GM23248 (cell line): ENCODE measurements at regions not wholly inside any gene's neighbourhood (a gene's known extent, or its start where the extent isn't known, plus 50 kb on each side); places are given as distances from the start of the nearest gene placed in this dataset.

Source experiments
- DNase-seq: peaks from one replicate; pipeline ENCODE4 v3.0.0-alpha.2; 2015
- H2AFZ ChIP-seq: fragments of 200-600 bp; sonication (generic); 2 replicates; pipeline ENCODE4 v1.6.1; 2016; ENCODE audit warnings: antibody characterized with exemption
- H3F3A ChIP-seq: fragments of 200-600 bp; sonication (generic); 2 replicates; pipeline ENCODE4 v1.6.1; 2016; ENCODE audit warnings: mild to moderate bottlenecking, antibody characterized with exemption, mixed run types; ENCODE audit not compliant: insufficient read depth
- H3K27ac ChIP-seq: fragments of 200-600 bp; sonication (generic); 2 replicates; pipeline ENCODE4 v1.5.1; 2016; ENCODE audit warnings: mild to moderate bottlenecking
- H3K27me3 ChIP-seq: fragments of 200-600 bp; sonication (generic); replicated peaks from 2 replicates; pipeline ENCODE4 v1.6.1; 2016; ENCODE audit warnings: mild to moderate bottlenecking; ENCODE audit not compliant: insufficient read depth
- H3K36me3 ChIP-seq: fragments of 200-600 bp; sonication (generic); 2 replicates; pipeline ENCODE4 v1.6.1; 2016; ENCODE audit warnings: low read depth, mild to moderate bottlenecking
- H3K4me1 ChIP-seq: fragments of 200-600 bp; sonication (generic); 2 replicates; pipeline ENCODE4 v1.6.1; 2016; ENCODE audit warnings: mild to moderate bottlenecking; ENCODE audit not compliant: insufficient read depth
- H3K4me2 ChIP-seq: fragments of 200-600 bp; sonication (generic); one replicate; pipeline ENCODE4 v1.6.1; 2016; ENCODE audit warnings: mild to moderate bottlenecking; ENCODE audit not compliant: unreplicated experiment
- H3K4me3 ChIP-seq: fragments of 200-600 bp; sonication (generic); 2 replicates; pipeline ENCODE4 v1.5.1; 2016; ENCODE audit warnings: mild to moderate bottlenecking
- H3K79me2 ChIP-seq: fragments of 200-600 bp; sonication (generic); 2 replicates; pipeline ENCODE4 v1.6.1; 2016; ENCODE audit warnings: mild to moderate bottlenecking; ENCODE audit not compliant: insufficient read depth
- H3K9ac ChIP-seq: fragments of 200-600 bp; sonication (generic); 2 replicates; pipeline ENCODE4 v1.6.1; 2016; ENCODE audit warnings: mild to moderate bottlenecking
- H3K9me2 ChIP-seq: fragments of 200-600 bp; sonication (generic); 2 replicates; pipeline ENCODE4 v1.6.1; 2016; ENCODE audit warnings: mixed run types, mild to moderate bottlenecking, moderate library complexity; ENCODE audit not compliant: insufficient read depth
- H3K9me3 ChIP-seq: fragments of 200-600 bp; sonication (generic); one replicate; pipeline ENCODE4 v1.6.1; 2017; ENCODE audit warnings: low read depth
- H4K20me1 ChIP-seq: fragments of 200-600 bp; sonication (generic); 2 replicates; pipeline ENCODE4 v1.6.0; 2016; ENCODE audit not compliant: insufficient read depth
- EZH2 ChIP-seq: fragments of 200-600 bp; sonication (generic); IDR thresholded peaks from 2 replicates; pipeline ENCODE4 v1.6.1; 2018; ENCODE audit warnings: antibody characterized with exemption, mild to moderate bottlenecking; ENCODE audit not compliant: insufficient read depth, poor library complexity, severe bottlenecking
- EZH2phosphoT487 ChIP-seq: fragments of 200-600 bp; sonication (generic); IDR thresholded peaks from 2 replicates; pipeline ENCODE4 v1.6.1; 2018; ENCODE audit warnings: antibody characterized with exemption, moderate library complexity, mild to moderate bottlenecking, low read depth; ENCODE audit not compliant: insufficient read depth
- WGBS, 2 experiments: methylation state at CpG; one replicate each; pipeline ENCODE4 v1.1.6; 2015 to 2017; ENCODE audit warnings: low lambda C conversion rate in 2 of 2, low coverage in 1 of 2; ENCODE audit errors: missing lambda C conversion rate in 2 of 2; 5-methylcytosine and 5-hydroxymethylcytosine counted together
- in situ Hi-C: fragments of 300-500 bp; cut with MboI; formaldehyde crosslinking; loops from 2 replicates; pipeline ENCODE4 v1.15.0; 2020

DNA sequence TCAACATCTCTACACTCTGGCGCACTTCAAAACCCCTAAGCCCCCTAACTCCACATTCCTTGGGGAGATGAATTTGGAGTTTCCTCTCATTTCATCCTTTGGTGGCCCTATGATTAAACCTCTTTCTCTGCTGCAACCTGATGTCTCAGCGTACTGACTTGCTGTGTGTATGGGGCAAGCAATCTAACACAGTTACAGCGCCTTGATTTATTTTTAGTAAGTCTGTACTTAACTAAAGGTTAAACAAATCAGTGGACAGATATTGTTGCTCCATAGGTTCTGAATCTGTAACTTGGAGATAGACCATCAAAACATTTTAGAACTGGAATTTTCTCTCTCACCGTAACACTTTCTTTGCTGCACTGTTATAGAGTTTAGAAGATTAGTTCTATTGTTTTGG lies 452.8 kb downstream of the IRX1 start:
- no peaks in the 10 kb centered on the region for H3K79me2 ChIP-seq
- H3K4me3 ChIP-seq: no peak overlapping the region
- H2AFZ ChIP-seq: no peak overlapping the region
- WGBS, 2 experiments: 56 to 60% methylated on average over 4 of the region's 4 CpGs
- TF ChIP-seq EZH2phosphoT487: no peak
- TF ChIP-seq EZH2: no peak
- H3K9me2 ChIP-seq: no peaks in the 10 kb centered on the region
- DNase-seq: no peak
- no peak overlapping the region for H3K4me2 ChIP-seq
- H3K36me3 ChIP-seq: no peaks in the 10 kb centered on the region
- no peaks in the 10 kb centered on the region for H3K9me3 ChIP-seq
- no peaks in the 10 kb centered on the region for H3K27me3 ChIP-seq
- in situ Hi-C loops: no loop called here
- H3F3A ChIP-seq: no peaks in the 10 kb centered on the region
- no peaks in the 10 kb centered on the region for H3K4me1 ChIP-seq
- H3K27ac ChIP-seq: no peak overlapping the region
- H4K20me1 ChIP-seq: no peaks in the 10 kb centered on the region
- no peak overlapping the region for H3K9ac ChIP-seq

DNA sequence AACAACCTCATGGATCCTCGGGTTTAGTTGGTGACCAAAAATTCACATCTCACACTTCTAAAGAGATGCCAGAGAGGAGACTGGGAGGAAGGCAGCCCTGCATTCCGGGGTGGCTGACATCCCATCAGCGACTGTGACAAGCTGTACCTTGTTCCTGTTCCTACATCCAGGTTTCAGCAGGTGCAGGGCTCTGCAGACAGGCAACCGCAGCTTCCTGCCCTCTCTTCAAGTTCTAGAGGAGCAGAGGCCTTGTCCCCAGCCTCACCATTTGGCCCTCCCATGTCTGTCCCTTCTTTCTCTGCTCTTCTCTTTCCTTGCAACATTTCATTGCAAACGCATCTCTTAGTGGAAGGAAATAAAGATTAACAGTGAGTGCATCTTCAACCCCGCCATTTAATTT lies 454.6 kb downstream of the IRX1 start:
- Histone ChIP-seq H3K27ac (no peak overlapping the region), H3F3A (no peaks in the 10 kb centered on the region), H3K4me2 (no peak overlapping the region), H3K9ac (no peak overlapping the region), H4K20me1 (no peaks in the 10 kb centered on the region), H3K4me1 (no peaks in the 10 kb centered on the region), H3K79me2 (no peaks in the 10 kb centered on the region), H3K36me3 (no peaks in the 10 kb centered on the region), H3K4me3 (no peak overlapping the region), H3K9me3 (no peaks in the 10 kb centered on the region), H2AFZ (no peak overlapping the region), H3K27me3 (no peaks in the 10 kb centered on the region), H3K9me2 (no peaks in the 10 kb centered on the region)
- DNase-seq: no peak
- in situ Hi-C loops: no loop called here
- TF ChIP-seq EZH2phosphoT487 (no peak), EZH2 (no peak)
- WGBS, 2 experiments: 34 to 46% methylated on average over 6 of the region's 6 CpGs

GRCh38 chr5:4053136-4053535 lies 457.5 kb downstream of the IRX1 start:
- Histone ChIP-seq H3K4me2 (no peak overlapping the region), H3K9me3 (no peaks in the 10 kb centered on the region), H3K36me3 (no peaks in the 10 kb centered on the region), H3K4me1 (no peaks in the 10 kb centered on the region), H2AFZ (no peak overlapping the region), H4K20me1 (no peaks in the 10 kb centered on the region), H3K79me2 (no peaks in the 10 kb centered on the region), H3K4me3 (no peak overlapping the region), H3K27ac (no peak overlapping the region), H3K27me3 (no peaks in the 10 kb centered on the region), H3F3A (no peaks in the 10 kb centered on the region), H3K9me2 (no peaks in the 10 kb centered on the region), H3K9ac (no peak overlapping the region)
- 62 to 67% methylated on average over 4 of the region's 4 CpGs for WGBS, 2 experiments
- in situ Hi-C loops: no loop called here
- no peak for DNase-seq
- TF ChIP-seq EZH2 (no peak), EZH2phosphoT487 (no peak)

DNA sequence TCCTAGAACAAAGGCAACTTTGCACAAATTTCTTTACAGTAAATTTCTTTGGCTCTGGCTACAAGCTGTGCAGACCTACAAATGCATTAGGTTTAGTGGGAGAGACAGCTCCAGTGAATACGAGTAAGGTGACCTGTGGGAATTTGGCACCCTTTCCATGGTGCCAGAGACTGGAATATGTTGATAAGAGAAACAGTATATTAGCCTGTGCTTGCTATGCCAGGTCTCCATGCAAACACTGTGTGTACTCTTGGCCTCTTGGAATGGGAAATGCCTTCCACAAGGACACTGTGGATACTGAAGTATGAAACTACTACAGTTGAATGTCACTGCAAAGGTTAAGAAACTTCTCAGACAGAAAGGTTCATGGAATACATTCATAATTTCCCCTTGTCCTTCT lies 458.5 kb downstream of the IRX1 start:
- 12 to 14% methylated on average over 1 of the region's 1 CpG for WGBS, 2 experiments
- no peaks in the 10 kb centered on the region for H3K36me3 ChIP-seq
- in situ Hi-C loops: no loop called here
- no peaks in the 10 kb centered on the region for H3K4me1 ChIP-seq
- no peak for DNase-seq
- no peaks in the 10 kb centered on the region for H3K27me3 ChIP-seq
- no peaks in the 10 kb centered on the region for H3F3A ChIP-seq
- H3K9me2 ChIP-seq: no peaks in the 10 kb centered on the region
- no peak overlapping the region for H3K27ac ChIP-seq
- H3K4me3 ChIP-seq: no peak overlapping the region
- no peak overlapping the region for H3K9ac ChIP-seq
- H2AFZ ChIP-seq: no peak overlapping the region
- H4K20me1 ChIP-seq: no peaks in the 10 kb centered on the region
- no peak overlapping the region for H3K4me2 ChIP-seq
- H3K79me2 ChIP-seq: no peaks in the 10 kb centered on the region
- H3K9me3 ChIP-seq: no peaks in the 10 kb centered on the region
- TF ChIP-seq EZH2phosphoT487 (no peak), EZH2 (no peak)

DNA sequence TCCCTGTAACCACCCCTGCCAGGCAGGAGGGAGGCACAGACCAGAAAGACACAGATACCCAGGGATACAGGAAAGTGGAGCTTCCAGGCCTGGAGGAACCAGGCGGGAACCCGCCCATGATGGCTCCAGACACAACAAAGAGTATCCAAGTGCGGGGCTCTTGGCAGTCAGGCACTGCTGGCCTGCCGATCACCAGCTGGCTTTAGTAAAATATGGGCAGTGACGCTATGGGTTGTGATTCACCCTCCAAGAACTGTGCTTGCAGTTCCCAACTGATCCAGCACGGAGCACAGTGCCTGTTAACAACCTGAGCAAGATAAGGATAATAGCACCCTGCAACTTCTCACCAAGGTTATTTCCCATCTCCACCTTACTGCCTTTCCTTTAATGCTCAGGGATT lies 463.3 kb downstream of the IRX1 start:
- no peaks in the 10 kb centered on the region for H3K4me1 ChIP-seq
- in situ Hi-C loops: no loop called here
- no peaks in the 10 kb centered on the region for H3K79me2 ChIP-seq
- H3F3A ChIP-seq: no peaks in the 10 kb centered on the region
- H2AFZ ChIP-seq: no peak overlapping the region
- H3K4me2 ChIP-seq: no peak overlapping the region
- H3K9ac ChIP-seq: no peak overlapping the region
- H3K27me3 ChIP-seq: no peaks in the 10 kb centered on the region
- peak; percentile 27 for DNase-seq
- no peaks in the 10 kb centered on the region for H4K20me1 ChIP-seq
- H3K27ac ChIP-seq: no peak overlapping the region
- WGBS, 2 experiments: 2 to 4% methylated on average over 6 of the region's 6 CpGs
- no peaks in the 10 kb centered on the region for H3K9me3 ChIP-seq
- no peaks in the 10 kb centered on the region for H3K36me3 ChIP-seq
- no peak for TF ChIP-seq EZH2phosphoT487
- TF ChIP-seq EZH2: no peak
- H3K9me2 ChIP-seq: no peaks in the 10 kb centered on the region
- no peak overlapping the region for H3K4me3 ChIP-seq
